ENCODE measurements at regions not wholly inside any gene's neighbourhood (a gene's known extent, or its start where the extent isn't known, plus 50 kb on each side); places are given as distances from the start of the nearest gene placed in this dataset.

- no peak overlapping the region for H3K27ac ChIP-seq (ENCODE audit: insufficient read depth, low read length)
- no peaks in the 10 kb centered on the region for H3K27me3 ChIP-seq (ENCODE audit: control insufficient read depth, insufficient read depth, low read length)
- ATAC-seq (ENCODE audit: low read depth) (no peak), DNase-seq (no peak)
- H2BK5ac ChIP-seq (ENCODE audit: low read depth, low read length, poor library complexity, severe bottlenecking): no peak overlapping the region
- H2BK15ac ChIP-seq (ENCODE audit: low read depth, low read length): no peak overlapping the region
- no CpG with 5 or more reads among the region's 2 CpGs for WGBS, 2 experiments (ENCODE audit: extremely low coverage in 2 of 2, insufficient read length in 1 of 2)
- no peak overlapping the region for H2BK120ac ChIP-seq (ENCODE audit: low read depth, low read length)
- H3K18ac ChIP-seq (ENCODE audit: low read depth, low read length): no peak overlapping the region
- no peak overlapping the region for H2AFZ ChIP-seq (replicated peaks; ENCODE audit: low read length, poor library complexity)
- no TSS peak for BruUV-seq (replicated peaks)
- in situ Hi-C loops (cut with MboI; ENCODE audit: low sequenced_read_pairs): no loop called here
- no peak overlapping the region for H4K5ac ChIP-seq (ENCODE audit: low read depth, low read length)
- no peak overlapping the region for H3K4me3 ChIP-seq (ENCODE audit: insufficient read depth, low read depth, low read length)
- H3K4me1 ChIP-seq (ENCODE audit: control insufficient read depth, insufficient read depth, low read length): no peaks in the 10 kb centered on the region
- H3K14ac ChIP-seq (replicated peaks; ENCODE audit: low read depth, low read length): no peak overlapping the region
- CTCF ChIA-PET: no interaction called here
- no peak overlapping the region for H4K91ac ChIP-seq (ENCODE audit: insufficient read depth, low read depth, low read length)
- no peak overlapping the region for H3K56ac ChIP-seq (ENCODE audit: extremely low read depth, insufficient read depth, low read length)
- no peak overlapping the region for H4K8ac ChIP-seq (ENCODE audit: low read depth in 2 of 2, low read length in 2 of 2)
- H3K23ac ChIP-seq (ENCODE audit: low read depth, low read length): no peak overlapping the region
- no peak overlapping the region for H3K9ac ChIP-seq (ENCODE audit: low read depth, low read length)
- no peak overlapping the region for H3K4ac ChIP-seq (ENCODE audit: low read depth, low read length)
- no peak overlapping the region for H2AK5ac ChIP-seq (ENCODE audit: low read depth, low read length)
- no peaks in the 10 kb centered on the region for H4K20me1 ChIP-seq (ENCODE audit: insufficient read depth, low read length)
- no peak overlapping the region for H2BK20ac ChIP-seq (ENCODE audit: low read depth, low read length)
- intact Hi-C loops (cut with micrococcal nuclease): no loop called here
- POLR2A ChIA-PET (ENCODE audit: unreplicated experiment): no interaction called here
- H2AK9ac ChIP-seq (replicated peaks; ENCODE audit: low read depth, low read length, poor library complexity): no peak overlapping the region
- no peaks in the 10 kb centered on the region for H3K36me3 ChIP-seq (ENCODE audit: control insufficient read depth, insufficient read depth, low read length)
- TF ChIP-seq RAD21 (IDR thresholded peaks at IDR 0.05; ENCODE audit: low read length): no peak
- TF ChIP-seq NFE2L2 (IDR thresholded peaks at IDR 0.05; ENCODE audit: low read depth, low read length): no peak
- no peak for TF ChIP-seq POLR2A (IDR thresholded peaks at IDR 0.05; ENCODE audit: low read depth, low read length)
- no peak for TF ChIP-seq CTCF (conservative IDR thresholded peaks at IDR 0.05; ENCODE audit: low read depth, low read length)
- no peak for TF ChIP-seq ELK1 (IDR thresholded peaks at IDR 0.05; ENCODE audit: borderline replicate concordance, low read depth, low read length)
- TF ChIP-seq CEBPB (IDR thresholded peaks at IDR 0.05; ENCODE audit: low read depth, low read length): no peak
- no peak for TF ChIP-seq RFX5 (IDR thresholded peaks at IDR 0.05; ENCODE audit: low read depth, low read length)
- no peak for TF ChIP-seq MXI1 (IDR thresholded peaks at IDR 0.05; ENCODE audit: borderline replicate concordance, low read depth, low read length)
- no peak for TF ChIP-seq RCOR1 (IDR thresholded peaks at IDR 0.05; ENCODE audit: insufficient replicate concordance, low read length)
- TF ChIP-seq USF2 (IDR thresholded peaks at IDR 0.05; ENCODE audit: low read depth, low read length): no peak
- TF ChIP-seq FOS (IDR thresholded peaks at IDR 0.05; ENCODE audit: low read depth, low read length): no peak
- TF ChIP-seq MAZ (IDR thresholded peaks at IDR 0.05; ENCODE audit: borderline replicate concordance, low read depth, low read length): no peak
- no peak for TF ChIP-seq SMC3 (IDR thresholded peaks at IDR 0.05; ENCODE audit: low read depth, low read length)
- no peak for TF ChIP-seq MAFK (IDR thresholded peaks at IDR 0.05; ENCODE audit: low read depth, low read length)
- no peak overlapping the region for H3K4me2 ChIP-seq (ENCODE audit: low read depth, low read length)
- peaks cover 17% of the 10 kb centered on the region; the same call in 1 of the 2 replicates for H3K9me3 ChIP-seq (ENCODE audit: control insufficient read depth, insufficient read depth, low read length)
- dilution Hi-C loops (cut with HindIII; ENCODE audit: low sequenced_read_pairs, unreplicated experiment): no loop called here
- H3K9me1 ChIP-seq (ENCODE audit: insufficient read depth, low read length): no peaks in the 10 kb centered on the region
- no peaks in the 10 kb centered on the region for H3K79me1 ChIP-seq (ENCODE audit: low read depth in 1 of 2, low read length in 2 of 2)
Observed at GRCh38 chr4:62901101-62901500, 1508.1 kb downstream of the TECRL start.

Data from IMR-90 (cell line).